K562 (cell line): ENCODE measurements at regions not wholly inside any gene's neighbourhood (a gene's known extent, or its start where the extent isn't known, plus 50 kb on each side); places are given as distances from the start of the nearest gene placed in this dataset.

Source experiments
- ATAC-seq: fragments of 200-7000 bp; cut with Tn5 transposase; 3 replicates; pipeline ENCODE4 v1.9.1; 2020; ENCODE audit warnings: moderate library complexity
- BruUV-seq: library from RNA; stranded (reverse); fragments of 400-500 nt; replicated peaks from 2 replicates; lab custom pipeline; 2021; lab: Mats Ljungman, UMichigan
- CTCF ChIA-PET: fragments of 300-600 bp; formaldehyde crosslinking; extraction: SDS; loops from one replicate; lab custom pipeline; 2021; ENCODE audit warnings: low intra/inter-chr PET ratio; lab: Yijun Ruan, JAX
- POLR2A ChIA-PET: fragments of 300-600, 350-650 bp; sonication (Branson Sonifier 250); formaldehyde crosslinking; extraction: SDS; loops from one replicate; lab custom pipeline; 2021; ENCODE audit warnings: antibody characterized with exemption, inconsistent platforms; lab: Yijun Ruan, JAX
- DNase-seq, 4 experiments: peaks; one replicate each; pipeline versions ENCODE4 v3.0.0 to v3.0.0-alpha.2; 2011 to 2018; ENCODE audit warnings: low spot score in 3 of 4, mixed read lengths in 3 of 4; ENCODE audit errors: extremely low read depth in 1 of 4
- FAIRE-seq: peaks from 2 replicates; lab custom pipeline; 2011; peaks lifted over from hg19 to GRCh38; lab: Jason Lieb, UNC
- H2AFZ ChIP-seq: 2 replicates; pipeline ENCODE4 v1.6.0; 2011; ENCODE audit warnings: low read depth, low read length, control low read depth, inconsistent platforms
- H3K27ac ChIP-seq: fragments of 200-600 bp; 3 replicates; pipeline ENCODE4 v1.8.0; 2011; ENCODE audit warnings: low read depth, mild to moderate bottlenecking, control low read depth, inconsistent platforms, low read length, moderate library complexity, mixed read lengths; ENCODE audit errors: extremely low read depth
- H3K27me3 ChIP-seq, 2 experiments: fragments of 300-600 bp in 1 of 2; 2 replicates in 1 of 2; 3 replicates in 1 of 2; pipeline versions ENCODE4 v1.6.0 to v1.8.0; 2011; ENCODE audit warnings: inconsistent platforms in 2 of 2, low read length in 2 of 2, mild to moderate bottlenecking in 1 of 2, mixed read lengths in 1 of 2, moderate library complexity in 1 of 2; ENCODE audit not compliant: control insufficient read depth in 2 of 2, insufficient read depth in 2 of 2
- H3K36me3 ChIP-seq: fragments of 300-600 bp; 3 replicates; pipeline ENCODE4 v1.8.0; 2011; ENCODE audit warnings: mild to moderate bottlenecking, low read length, inconsistent platforms; ENCODE audit not compliant: control insufficient read depth, insufficient read depth
- H3K4me1 ChIP-seq, 2 experiments: fragments of 200-600 bp in 1 of 2; replicated peaks in 1 of 2; 2 replicates in 1 of 2; 3 replicates in 1 of 2; pipeline versions ENCODE4 v1.5.1 to v1.8.0; 2011; ENCODE audit warnings: inconsistent platforms in 2 of 2, low read length in 2 of 2, mild to moderate bottlenecking in 1 of 2, mixed read lengths in 1 of 2, moderate library complexity in 1 of 2; ENCODE audit not compliant: control insufficient read depth in 2 of 2, insufficient read depth in 2 of 2
- H3K4me2 ChIP-seq: 2 replicates; pipeline ENCODE4 v1.6.1; 2011; ENCODE audit warnings: low read length, control low read depth, inconsistent platforms, mixed read lengths; ENCODE audit not compliant: insufficient read depth
- H3K4me3 ChIP-seq: fragments of 200-600 bp; sonication (generic), shearing (Covaris generic); 2 replicates; pipeline ENCODE4 v1.5.1; 2016; ENCODE audit warnings: control low read depth, inconsistent platforms
- H3K79me2 ChIP-seq: fragments of 200-600 bp; 3 replicates; pipeline ENCODE4 v1.8.0; 2011; ENCODE audit warnings: low read length, inconsistent platforms; ENCODE audit not compliant: control insufficient read depth, insufficient read depth
- H3K9ac ChIP-seq, 2 experiments: 2 replicates each; pipeline versions ENCODE4 v1.6.0 to v1.6.1; 2011; ENCODE audit warnings: low read depth in 2 of 2, low read length in 2 of 2, control low read depth in 1 of 2, inconsistent platforms in 1 of 2, mild to moderate bottlenecking in 1 of 2, mixed read lengths in 1 of 2; ENCODE audit not compliant: insufficient read depth in 1 of 2
- H3K9me1 ChIP-seq: one replicate; pipeline ENCODE4 v1.6.0; 2011; ENCODE audit warnings: inconsistent platforms, mild to moderate bottlenecking, low read length, moderate library complexity; ENCODE audit not compliant: control insufficient read depth, insufficient read depth
- H3K9me3 ChIP-seq: replicated peaks from 2 replicates; pipeline ENCODE4 v1.5.1; 2011; ENCODE audit warnings: low read depth, low read length, inconsistent platforms; ENCODE audit not compliant: control insufficient read depth, insufficient read depth
- H4K20me1 ChIP-seq: replicated peaks from 2 replicates; pipeline ENCODE4 v1.6.1; 2011; ENCODE audit warnings: low read length, inconsistent platforms, mixed read lengths; ENCODE audit not compliant: control insufficient read depth, insufficient read depth
- CAMTA2 ChIP-seq: fragments of 250-450 bp; sonication (Bioruptor Pico); conservative IDR thresholded peaks from 2 replicates; pipeline ENCODE4 v1.5.1; 2022
- CSDE1 ChIP-seq, 2 experiments: fragments of 450-650 bp; IDR thresholded peaks; 2 replicates each; pipeline ENCODE4 v1.6.1; 2016; ENCODE audit warnings: mild to moderate bottlenecking in 1 of 2
- FOXK1 ChIP-seq: sonication (generic); formaldehyde crosslinking; IDR thresholded peaks from 2 replicates; pipeline ENCODE4 v1.8.0; 2022; ENCODE audit warnings: missing genetic modification reagents, mild to moderate bottlenecking, borderline replicate concordance
- TEAD2 ChIP-seq: fragments of 450-650 bp; IDR thresholded peaks from 2 replicates; pipeline ENCODE4 v1.6.1; 2016; ENCODE audit warnings: missing genetic modification characterization, control low read depth, missing compliant biosample characterization
- XRCC5 ChIP-seq: fragments of 200-400 bp; formaldehyde crosslinking; IDR thresholded peaks from 2 replicates; pipeline ENCODE4 v1.6.1; 2017; ENCODE audit warnings: low read depth, mild to moderate bottlenecking, low read length
- ZFX ChIP-seq: sonication (generic); formaldehyde crosslinking; IDR thresholded peaks from 2 replicates; pipeline ENCODE4 v1.8.0; 2022; ENCODE audit warnings: mild to moderate bottlenecking, missing genetic modification reagents, moderate library complexity
- ZNF124 ChIP-seq: sonication (generic); formaldehyde crosslinking; IDR thresholded peaks from 2 replicates; pipeline ENCODE4 v1.8.1; 2022; ENCODE audit warnings: missing genetic modification reagents
- ZNF224 ChIP-seq: sonication (generic); formaldehyde crosslinking; IDR thresholded peaks from 2 replicates; pipeline ENCODE4 v1.8.0; 2022; ENCODE audit warnings: mild to moderate bottlenecking, missing genetic modification reagents
- WGBS: fragments of 100-300 bp; shearing (Covaris generic); methylation state at CpG from one replicate; pipeline ENCODE4 v1.1.6; 2016; ENCODE audit warnings: low coverage, mixed read lengths; ENCODE audit not compliant: insufficient coverage; ENCODE audit errors: missing lambda C conversion rate; 5-methylcytosine and 5-hydroxymethylcytosine counted together
- in situ Hi-C: fragments of 300-500 bp; cut with MboI; formaldehyde crosslinking; loops from 4 replicates; pipeline ENCODE4 v1.15.0; 2018; ENCODE audit warnings: inconsistent platforms, mixed read lengths
- intact Hi-C: fragments of 100-400 bp; cut with micrococcal nuclease; formaldehyde crosslinking; loops from 2 replicates; pipeline ENCODE4 v1.14.2; 2022
- TF ChIP-seq, protein P1 (sequence below): fragments of 450-650 bp; IDR thresholded peaks from 2 replicates; pipeline ENCODE4 v1.6.1; 2016; ENCODE audit warnings: low read depth
- TF ChIP-seq, protein P2 (sequence below): fragments of 450-650 bp; IDR thresholded peaks from 2 replicates; pipeline ENCODE4 v1.6.1; 2016; ENCODE audit warnings: borderline replicate concordance

DNA sequence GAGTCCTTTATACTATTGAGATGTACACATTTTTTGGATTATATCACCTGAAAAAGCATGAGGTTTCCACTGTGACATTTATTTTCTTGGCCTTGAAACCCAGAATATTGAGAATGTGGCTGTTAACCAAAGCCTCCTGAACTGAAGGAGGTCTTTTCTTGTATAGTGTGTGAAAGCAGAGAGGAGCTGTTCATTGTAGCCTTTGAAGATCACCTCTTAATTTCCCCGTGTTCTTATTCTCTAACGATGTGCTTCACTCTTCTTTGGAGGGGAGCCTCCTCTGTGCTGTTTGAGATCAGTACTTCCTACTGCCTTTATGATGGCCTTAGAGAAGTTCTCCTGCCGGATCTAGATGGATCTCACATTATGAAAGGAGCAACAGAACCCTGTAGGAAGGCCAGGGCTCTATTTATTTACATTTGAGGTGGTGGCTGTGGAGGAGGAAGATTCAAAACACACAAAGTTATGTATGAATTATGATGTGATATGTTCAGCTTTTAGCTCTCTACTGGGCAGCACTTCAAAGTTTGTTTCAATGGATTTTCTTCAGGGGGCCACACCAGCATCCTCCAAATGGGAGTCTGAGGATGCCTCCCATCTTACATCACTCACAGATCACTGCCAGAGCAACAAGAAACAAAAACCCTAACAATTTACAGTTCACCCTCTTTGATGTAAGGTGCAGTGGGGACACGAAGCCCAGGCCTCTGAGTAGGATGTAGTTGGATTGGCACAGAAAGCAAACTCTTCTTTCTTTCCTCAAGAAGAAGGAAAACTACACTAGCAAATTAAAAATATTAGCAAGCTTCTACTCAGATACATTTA is 322.3 kb downstream of the DLEU7 start:
- H3K36me3 ChIP-seq, result no peaks in the 10 kb centered on the region
- ATAC-seq (no peak), DNase-seq (no peak), FAIRE-seq (no peak)
- H3K4me2 ChIP-seq, result no peak overlapping the region
- no peak overlapping the region for H2AFZ ChIP-seq
- no peaks in the 10 kb centered on the region for H3K9me1 ChIP-seq
- H3K27me3 ChIP-seq, result no peaks in the 10 kb centered on the region
- no peaks in the 10 kb centered on the region for H4K20me1 ChIP-seq
- CTCF ChIA-PET, result no interaction called here
- H3K79me2 ChIP-seq, result no peaks in the 10 kb centered on the region
- no peak overlapping the region for H3K4me3 ChIP-seq
- POLR2A ChIA-PET, result interaction anchor here (0.7 kb wide), 1 partner anchor 9 kb away, joined by 3 read pairs; no protein-coding TSS in a partner anchor
- BruUV-seq, result no TSS peak
- in situ Hi-C loops (no loop called here), intact Hi-C loops (loop anchor here (10.0 kb wide), 1 partner anchor 546 kb away; no protein-coding TSS in a partner anchor)
- H3K9me3 ChIP-seq, result no peaks in the 10 kb centered on the region
- no peak overlapping the region for H3K9ac ChIP-seq
- no peaks in the 10 kb centered on the region; a peak in 1 of 5 replicates for H3K4me1 ChIP-seq
- 43% methylated on average over 4 of the region's 4 CpGs for WGBS
- no peak overlapping the region for H3K27ac ChIP-seq
- TF ChIP-seq FOXK1 (CRISPR knock-in tag), result no peak
- no peak for TF ChIP-seq XRCC5
- TF ChIP-seq, protein P1, sequence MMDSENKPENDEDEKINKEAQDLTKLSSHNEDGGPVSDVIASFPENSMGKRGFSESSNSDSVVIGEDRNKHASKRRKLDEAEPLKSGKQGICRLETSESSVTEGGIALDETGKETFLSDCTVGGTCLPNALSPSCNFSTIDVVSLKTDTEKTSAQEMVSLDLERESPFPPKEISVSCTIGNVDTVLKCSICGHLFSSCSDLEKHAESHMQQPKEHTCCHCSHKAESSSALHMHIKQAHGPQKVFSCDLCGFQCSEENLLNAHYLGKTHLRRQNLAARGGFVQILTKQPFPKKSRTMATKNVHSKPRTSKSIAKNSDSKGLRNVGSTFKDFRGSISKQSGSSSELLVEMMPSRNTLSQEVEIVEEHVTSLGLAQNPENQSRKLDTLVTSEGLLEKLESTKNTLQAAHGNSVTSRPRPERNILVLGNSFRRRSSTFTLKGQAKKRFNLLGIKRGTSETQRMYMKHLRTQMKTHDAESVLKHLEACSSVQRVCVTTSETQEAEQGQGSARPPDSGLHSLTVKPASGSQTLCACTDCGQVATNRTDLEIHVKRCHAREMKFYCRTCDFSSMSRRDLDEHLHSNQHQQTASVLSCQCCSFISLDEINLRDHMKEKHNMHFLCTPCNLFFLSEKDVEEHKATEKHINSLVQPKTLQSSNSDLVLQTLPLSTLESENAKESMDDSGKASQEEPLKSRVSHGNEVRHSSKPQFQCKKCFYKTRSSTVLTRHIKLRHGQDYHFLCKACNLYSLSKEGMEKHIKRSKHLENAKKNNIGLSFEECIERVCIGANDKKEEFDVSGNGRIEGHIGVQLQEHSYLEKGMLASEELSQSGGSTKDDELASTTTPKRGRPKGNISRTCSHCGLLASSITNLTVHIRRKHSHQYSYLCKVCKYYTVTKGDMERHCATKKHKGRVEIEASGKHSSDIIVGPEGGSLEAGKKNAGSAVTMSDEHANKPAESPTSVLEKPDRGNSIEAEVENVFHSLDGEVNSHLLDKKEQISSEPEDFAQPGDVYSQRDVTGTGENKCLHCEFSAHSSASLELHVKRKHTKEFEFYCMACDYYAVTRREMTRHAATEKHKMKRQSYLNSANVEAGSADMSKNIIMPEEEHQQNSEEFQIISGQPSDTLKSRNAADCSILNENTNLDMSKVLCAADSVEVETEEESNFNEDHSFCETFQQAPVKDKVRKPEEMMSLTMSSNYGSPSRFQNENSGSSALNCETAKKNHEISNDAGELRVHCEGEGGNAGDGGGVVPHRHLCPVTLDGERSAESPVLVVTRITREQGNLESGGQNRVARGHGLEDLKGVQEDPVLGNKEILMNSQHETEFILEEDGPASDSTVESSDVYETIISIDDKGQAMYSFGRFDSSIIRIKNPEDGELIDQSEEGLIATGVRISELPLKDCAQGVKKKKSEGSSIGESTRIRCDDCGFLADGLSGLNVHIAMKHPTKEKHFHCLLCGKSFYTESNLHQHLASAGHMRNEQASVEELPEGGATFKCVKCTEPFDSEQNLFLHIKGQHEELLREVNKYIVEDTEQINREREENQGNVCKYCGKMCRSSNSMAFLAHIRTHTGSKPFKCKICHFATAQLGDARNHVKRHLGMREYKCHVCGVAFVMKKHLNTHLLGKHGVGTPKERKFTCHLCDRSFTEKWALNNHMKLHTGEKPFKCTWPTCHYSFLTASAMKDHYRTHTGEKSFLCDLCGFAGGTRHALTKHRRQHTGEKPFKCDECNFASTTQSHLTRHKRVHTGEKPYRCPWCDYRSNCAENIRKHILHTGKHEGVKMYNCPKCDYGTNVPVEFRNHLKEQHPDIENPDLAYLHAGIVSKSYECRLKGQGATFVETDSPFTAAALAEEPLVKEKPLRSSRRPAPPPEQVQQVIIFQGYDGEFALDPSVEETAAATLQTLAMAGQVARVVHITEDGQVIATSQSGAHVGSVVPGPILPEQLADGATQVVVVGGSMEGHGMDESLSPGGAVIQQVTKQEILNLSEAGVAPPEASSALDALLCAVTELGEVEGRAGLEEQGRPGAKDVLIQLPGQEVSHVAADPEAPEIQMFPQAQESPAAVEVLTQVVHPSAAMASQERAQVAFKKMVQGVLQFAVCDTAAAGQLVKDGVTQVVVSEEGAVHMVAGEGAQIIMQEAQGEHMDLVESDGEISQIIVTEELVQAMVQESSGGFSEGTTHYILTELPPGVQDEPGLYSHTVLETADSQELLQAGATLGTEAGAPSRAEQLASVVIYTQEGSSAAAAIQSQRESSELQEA, result no peak
- TF ChIP-seq CAMTA2 (CRISPR knock-in tag), result no peak
- TF ChIP-seq ZFX, result no peak
- no peak for TF ChIP-seq ZNF224 (CRISPR knock-in tag)
- TF ChIP-seq, protein P2, sequence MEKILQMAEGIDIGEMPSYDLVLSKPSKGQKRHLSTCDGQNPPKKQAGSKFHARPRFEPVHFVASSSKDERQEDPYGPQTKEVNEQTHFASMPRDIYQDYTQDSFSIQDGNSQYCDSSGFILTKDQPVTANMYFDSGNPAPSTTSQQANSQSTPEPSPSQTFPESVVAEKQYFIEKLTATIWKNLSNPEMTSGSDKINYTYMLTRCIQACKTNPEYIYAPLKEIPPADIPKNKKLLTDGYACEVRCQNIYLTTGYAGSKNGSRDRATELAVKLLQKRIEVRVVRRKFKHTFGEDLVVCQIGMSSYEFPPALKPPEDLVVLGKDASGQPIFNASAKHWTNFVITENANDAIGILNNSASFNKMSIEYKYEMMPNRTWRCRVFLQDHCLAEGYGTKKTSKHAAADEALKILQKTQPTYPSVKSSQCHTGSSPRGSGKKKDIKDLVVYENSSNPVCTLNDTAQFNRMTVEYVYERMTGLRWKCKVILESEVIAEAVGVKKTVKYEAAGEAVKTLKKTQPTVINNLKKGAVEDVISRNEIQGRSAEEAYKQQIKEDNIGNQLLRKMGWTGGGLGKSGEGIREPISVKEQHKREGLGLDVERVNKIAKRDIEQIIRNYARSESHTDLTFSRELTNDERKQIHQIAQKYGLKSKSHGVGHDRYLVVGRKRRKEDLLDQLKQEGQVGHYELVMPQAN, result no peak
- no peak for TF ChIP-seq ZNF124 (CRISPR knock-in tag)
- no peak for TF ChIP-seq TEAD2 (tag)
- no peak for TF ChIP-seq CSDE1 (IDR thresholded peaks at IDR 0.05)
